ENCODE measurements at regions not wholly inside any gene's neighbourhood (a gene's known extent, or its start where the extent isn't known, plus 50 kb on each side); places are given as distances from the start of the nearest gene placed in this dataset.

- no peak for TF ChIP-seq EZH2phosphoT487 (IDR thresholded peaks at IDR 0.05; ENCODE audit: low read depth)
- TF ChIP-seq CTCF (IDR thresholded peaks at IDR 0.05; ENCODE audit: low read depth, low read length): no peak
Observed at GRCh38 chr1:55418208-55419000, 203.2 kb upstream of the USP24 start.

Measured in OCI-LY3 (cell line).